ENCODE measurements at regions not wholly inside any gene's neighbourhood (a gene's known extent, or its start where the extent isn't known, plus 50 kb on each side); places are given as distances from the start of the nearest gene placed in this dataset.

- TF ChIP-seq EZH2 (IDR thresholded peaks at IDR 0.05; ENCODE audit: low read length): no peak
- TF ChIP-seq, protein P1, sequence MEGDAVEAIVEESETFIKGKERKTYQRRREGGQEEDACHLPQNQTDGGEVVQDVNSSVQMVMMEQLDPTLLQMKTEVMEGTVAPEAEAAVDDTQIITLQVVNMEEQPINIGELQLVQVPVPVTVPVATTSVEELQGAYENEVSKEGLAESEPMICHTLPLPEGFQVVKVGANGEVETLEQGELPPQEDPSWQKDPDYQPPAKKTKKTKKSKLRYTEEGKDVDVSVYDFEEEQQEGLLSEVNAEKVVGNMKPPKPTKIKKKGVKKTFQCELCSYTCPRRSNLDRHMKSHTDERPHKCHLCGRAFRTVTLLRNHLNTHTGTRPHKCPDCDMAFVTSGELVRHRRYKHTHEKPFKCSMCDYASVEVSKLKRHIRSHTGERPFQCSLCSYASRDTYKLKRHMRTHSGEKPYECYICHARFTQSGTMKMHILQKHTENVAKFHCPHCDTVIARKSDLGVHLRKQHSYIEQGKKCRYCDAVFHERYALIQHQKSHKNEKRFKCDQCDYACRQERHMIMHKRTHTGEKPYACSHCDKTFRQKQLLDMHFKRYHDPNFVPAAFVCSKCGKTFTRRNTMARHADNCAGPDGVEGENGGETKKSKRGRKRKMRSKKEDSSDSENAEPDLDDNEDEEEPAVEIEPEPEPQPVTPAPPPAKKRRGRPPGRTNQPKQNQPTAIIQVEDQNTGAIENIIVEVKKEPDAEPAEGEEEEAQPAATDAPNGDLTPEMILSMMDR (optimal IDR thresholded peaks at IDR 0.05 in 1 of 3, IDR thresholded peaks at IDR 0.05 in 1 of 3, conservative IDR thresholded peaks at IDR 0.05 in 1 of 3; ENCODE audit: extremely low read depth in 1 of 3, insufficient read depth in 2 of 3, low read length in 3 of 3): no peak
- dilution Hi-C loops (cut with MboI; ENCODE audit: extremely low pct_ligation_motif_present, low sequenced_read_pairs): no loop called here
- no peaks in the 10 kb centered on the region for H3K27me3 ChIP-seq (ENCODE audit: control insufficient read depth, extremely low read depth, insufficient read depth, low read length)
- no peaks in the 10 kb centered on the region for H3K36me3 ChIP-seq (ENCODE audit: control insufficient read depth in 2 of 2, extremely low read depth in 1 of 2, insufficient read depth in 2 of 2, low read length in 2 of 2)
- no peak overlapping the region for H2AFZ ChIP-seq (ENCODE audit: control insufficient read depth, low read length)
- no peak overlapping the region for H3K4me3 ChIP-seq (ENCODE audit: control insufficient read depth in 2 of 3, extremely low read depth in 1 of 3, insufficient read depth in 2 of 3, low read depth in 1 of 3, low read length in 3 of 3)
- peaks cover 30% of the 10 kb centered on the region for H3K4me1 ChIP-seq (ENCODE audit: control insufficient read depth, extremely low read depth, insufficient read depth, low read length)
- no peak for FAIRE-seq
- no peaks in the 10 kb centered on the region for H3K79me2 ChIP-seq (ENCODE audit: control insufficient read depth, insufficient read depth, low read length)
- H3K9ac ChIP-seq (ENCODE audit: control insufficient read depth, extremely low read depth, insufficient read depth, low read length): no peak overlapping the region
- no peak for DNase-seq (ENCODE audit: low read depth, low spot score)
- no peaks in the 10 kb centered on the region for H4K20me1 ChIP-seq (ENCODE audit: control insufficient read depth, extremely low read depth, insufficient read depth, low read length)
- H3K27ac ChIP-seq (ENCODE audit: control insufficient read depth, insufficient read depth, low read length): no peak overlapping the region
- H3K4me2 ChIP-seq (ENCODE audit: control insufficient read depth, extremely low read depth, insufficient read depth, low read depth, low read length): no peak overlapping the region
- H3K9me3 ChIP-seq (ENCODE audit: control insufficient read depth, low read depth, low read length): no peaks in the 10 kb centered on the region
- no peaks in the 10 kb centered on the region for H3K9me1 ChIP-seq (ENCODE audit: control insufficient read depth, extremely low read depth, insufficient read depth, low read length)
Observed at GRCh38 chr2:198444800-198445287, 640.5 kb downstream of the PLCL1 start.

- no peaks in the 10 kb centered on the region for H4K20me1 ChIP-seq (ENCODE audit: control insufficient read depth, extremely low read depth, insufficient read depth, low read length)
- no peaks in the 10 kb centered on the region for H3K9me1 ChIP-seq (ENCODE audit: control insufficient read depth, extremely low read depth, insufficient read depth, low read length)
- no peaks in the 10 kb centered on the region for H3K9me3 ChIP-seq (ENCODE audit: control insufficient read depth, low read depth, low read length)
- FAIRE-seq (no peak), DNase-seq (ENCODE audit: low read depth, low spot score) (peak; percentile 28)
- no peak for TF ChIP-seq EZH2 (IDR thresholded peaks at IDR 0.05; ENCODE audit: low read length)
- TF ChIP-seq, protein P1 (optimal IDR thresholded peaks at IDR 0.05 in 1 of 3, IDR thresholded peaks at IDR 0.05 in 1 of 3, conservative IDR thresholded peaks at IDR 0.05 in 1 of 3; ENCODE audit: extremely low read depth in 1 of 3, insufficient read depth in 2 of 3, low read length in 3 of 3): no peak
- H3K79me2 ChIP-seq (ENCODE audit: control insufficient read depth, insufficient read depth, low read length): no peaks in the 10 kb centered on the region
- peak overlapping the region; percentile 68 for H3K4me2 ChIP-seq (ENCODE audit: control insufficient read depth, extremely low read depth, insufficient read depth, low read depth, low read length)
- no peaks in the 10 kb centered on the region for H3K27me3 ChIP-seq (ENCODE audit: control insufficient read depth, extremely low read depth, insufficient read depth, low read length)
- H3K27ac ChIP-seq (ENCODE audit: control insufficient read depth, insufficient read depth, low read length): peak overlapping the region; percentile 86
- peaks cover 32% of the 10 kb centered on the region for H3K4me1 ChIP-seq (ENCODE audit: control insufficient read depth, extremely low read depth, insufficient read depth, low read length)
- H2AFZ ChIP-seq (ENCODE audit: control insufficient read depth, low read length): no peak overlapping the region
- peak overlapping the region; percentile 13 for H3K9ac ChIP-seq (ENCODE audit: control insufficient read depth, extremely low read depth, insufficient read depth, low read length)
- no peak overlapping the region for H3K4me3 ChIP-seq (ENCODE audit: control insufficient read depth in 2 of 3, extremely low read depth in 1 of 3, insufficient read depth in 2 of 3, low read depth in 1 of 3, low read length in 3 of 3)
- dilution Hi-C loops (cut with MboI; ENCODE audit: extremely low pct_ligation_motif_present, low sequenced_read_pairs): no loop called here
- H3K36me3 ChIP-seq (ENCODE audit: control insufficient read depth in 2 of 2, extremely low read depth in 1 of 2, insufficient read depth in 2 of 2, low read length in 2 of 2): no peaks in the 10 kb centered on the region
Observed at GRCh38 chr2:198441901-198442300, 637.5 kb downstream of the PLCL1 start.

Data from keratinocyte (primary cell).